ENCODE measurements at regions not wholly inside any gene's neighbourhood (a gene's known extent, or its start where the extent isn't known, plus 50 kb on each side); places are given as distances from the start of the nearest gene placed in this dataset.

DNA sequence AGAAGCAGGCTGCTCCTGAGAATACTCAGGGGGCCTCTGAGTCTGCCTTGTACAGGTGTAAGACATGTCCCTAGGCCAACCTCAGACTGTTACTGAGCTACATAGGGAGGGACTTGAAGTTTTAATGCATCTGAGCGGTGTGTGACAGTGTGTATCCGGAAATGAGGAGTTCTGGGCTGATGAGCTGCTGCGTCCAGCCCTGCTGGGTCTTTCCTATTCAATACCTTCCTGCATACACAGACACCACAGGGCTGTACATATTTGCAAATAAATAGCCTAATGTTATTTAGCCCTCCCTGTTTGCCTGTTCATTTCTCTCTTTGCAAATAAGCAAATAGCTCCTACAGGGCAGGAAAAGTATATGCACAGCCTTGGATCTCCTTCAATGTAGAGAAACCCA lies 134.7 kb upstream of the KIRREL3 start:
- no peak for DNase-seq (ENCODE audit: low spot score)
- no peak for TF ChIP-seq CTCF (IDR thresholded peaks at IDR 0.05; ENCODE audit: unreplicated experiment)
- no peaks in the 10 kb centered on the region for H3K9me3 Mint-ChIP-seq (ENCODE audit: unreplicated experiment)
- no peak overlapping the region for H3K27ac Mint-ChIP-seq (ENCODE audit: unreplicated experiment)
- H3K27me3 Mint-ChIP-seq (ENCODE audit: unreplicated experiment), result no peaks in the 10 kb centered on the region
- H3K4me1 Mint-ChIP-seq (ENCODE audit: unreplicated experiment), result no peaks in the 10 kb centered on the region
- no peaks in the 10 kb centered on the region for H3K36me3 Mint-ChIP-seq (ENCODE audit: low read depth, unreplicated experiment)
- no peak overlapping the region for H3K4me3 Mint-ChIP-seq (ENCODE audit: unreplicated experiment)

DNA sequence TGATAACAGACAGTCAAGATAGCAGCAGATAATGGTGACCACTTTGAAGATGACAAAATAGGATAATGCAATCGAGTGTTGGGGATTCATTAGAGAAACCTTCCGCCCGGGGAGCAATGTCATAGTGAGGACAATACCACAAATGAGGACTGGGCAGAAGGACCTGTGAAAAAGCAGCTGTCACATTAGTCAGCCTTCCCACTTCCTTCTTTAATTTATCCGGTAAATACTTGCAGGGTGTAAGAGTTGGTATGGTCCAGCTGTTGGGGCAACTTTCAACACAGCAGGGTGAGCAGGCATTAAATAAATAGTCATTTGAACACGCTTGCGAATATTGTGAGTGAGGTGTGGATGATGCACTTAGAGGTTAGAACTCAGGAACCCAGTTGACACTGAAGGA lies 132.5 kb upstream of the KIRREL3 start:
- H3K27ac Mint-ChIP-seq (ENCODE audit: unreplicated experiment), result no peak overlapping the region
- no peak overlapping the region for H3K4me3 Mint-ChIP-seq (ENCODE audit: unreplicated experiment)
- no peaks in the 10 kb centered on the region for H3K4me1 Mint-ChIP-seq (ENCODE audit: unreplicated experiment)
- H3K9me3 Mint-ChIP-seq (ENCODE audit: unreplicated experiment), result no peaks in the 10 kb centered on the region
- DNase-seq (ENCODE audit: low spot score), result no peak
- no peaks in the 10 kb centered on the region for H3K36me3 Mint-ChIP-seq (ENCODE audit: low read depth, unreplicated experiment)
- no peak for TF ChIP-seq CTCF (IDR thresholded peaks at IDR 0.05; ENCODE audit: unreplicated experiment)
- no peaks in the 10 kb centered on the region for H3K27me3 Mint-ChIP-seq (ENCODE audit: unreplicated experiment)

- Mint-ChIP-seq H3K27ac (ENCODE audit: unreplicated experiment) (no peak overlapping the region), H3K9me3 (ENCODE audit: unreplicated experiment) (no peaks in the 10 kb centered on the region), H3K27me3 (ENCODE audit: unreplicated experiment) (no peaks in the 10 kb centered on the region), H3K4me1 (ENCODE audit: unreplicated experiment) (no peaks in the 10 kb centered on the region), H3K36me3 (ENCODE audit: low read depth, unreplicated experiment) (no peaks in the 10 kb centered on the region), H3K4me3 (ENCODE audit: unreplicated experiment) (no peak overlapping the region)
- TF ChIP-seq CTCF (IDR thresholded peaks at IDR 0.05; ENCODE audit: unreplicated experiment), result no peak
- DNase-seq (ENCODE audit: low spot score), result no peak
Observed at GRCh38 chr11:127130321-127130720, 129.8 kb upstream of the KIRREL3 start.

DNA sequence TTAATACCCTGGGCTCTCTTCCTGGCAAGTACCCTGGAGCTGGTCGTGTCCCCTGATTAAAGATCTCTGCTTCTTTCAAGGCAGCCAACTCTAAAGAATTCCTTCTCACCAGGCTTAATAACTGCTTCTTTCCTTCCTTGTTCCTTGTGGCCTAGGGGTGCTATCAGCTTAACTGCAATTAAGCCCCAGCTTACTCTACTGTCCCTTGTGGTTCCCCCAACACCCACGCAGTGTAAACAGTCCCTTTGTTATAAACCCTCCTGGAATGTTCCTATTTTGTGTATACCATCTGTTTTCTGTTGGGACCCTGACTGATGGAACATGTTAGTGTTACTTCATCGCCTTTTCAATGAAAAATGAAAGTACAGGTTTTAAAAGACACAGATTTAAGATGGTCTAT lies 126.4 kb upstream of the KIRREL3 start:
- H3K4me1 Mint-ChIP-seq (ENCODE audit: unreplicated experiment), result no peaks in the 10 kb centered on the region
- no peak overlapping the region for H3K27ac Mint-ChIP-seq (ENCODE audit: unreplicated experiment)
- no peak overlapping the region for H3K4me3 Mint-ChIP-seq (ENCODE audit: unreplicated experiment)
- no peaks in the 10 kb centered on the region for H3K36me3 Mint-ChIP-seq (ENCODE audit: low read depth, unreplicated experiment)
- DNase-seq (ENCODE audit: low spot score), result no peak
- TF ChIP-seq CTCF (IDR thresholded peaks at IDR 0.05; ENCODE audit: unreplicated experiment), result no peak
- no peaks in the 10 kb centered on the region for H3K9me3 Mint-ChIP-seq (ENCODE audit: unreplicated experiment)
- H3K27me3 Mint-ChIP-seq (ENCODE audit: unreplicated experiment), result no peaks in the 10 kb centered on the region

DNA sequence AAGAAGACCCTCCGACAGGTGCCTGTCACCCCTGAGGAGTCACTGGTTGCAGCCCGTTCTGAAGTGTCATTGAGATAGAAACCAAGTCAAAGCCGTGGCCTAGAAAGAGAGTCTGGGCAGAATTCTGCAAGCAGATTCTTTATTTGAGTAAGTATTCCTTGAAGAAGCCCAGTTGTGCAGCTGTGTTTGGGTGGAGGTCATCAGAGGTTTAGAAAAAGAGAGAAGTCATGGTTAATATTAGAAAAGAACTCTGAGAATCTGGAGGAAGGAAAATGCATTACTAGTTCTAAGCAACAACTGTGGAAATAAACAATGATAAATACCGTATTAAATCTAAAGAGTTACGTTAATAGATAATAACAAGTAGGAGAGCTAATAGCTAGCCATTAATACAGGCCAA lies 118.8 kb upstream of the KIRREL3 start:
- Mint-ChIP-seq H3K27ac (ENCODE audit: unreplicated experiment) (no peak overlapping the region), H3K4me1 (ENCODE audit: unreplicated experiment) (no peaks in the 10 kb centered on the region), H3K36me3 (ENCODE audit: low read depth, unreplicated experiment) (no peaks in the 10 kb centered on the region), H3K9me3 (ENCODE audit: unreplicated experiment) (no peaks in the 10 kb centered on the region), H3K4me3 (ENCODE audit: unreplicated experiment) (no peak overlapping the region), H3K27me3 (ENCODE audit: unreplicated experiment) (no peaks in the 10 kb centered on the region)
- DNase-seq (ENCODE audit: low spot score), result no peak
- TF ChIP-seq CTCF (IDR thresholded peaks at IDR 0.05; ENCODE audit: unreplicated experiment), result no peak
